Spleen (tissue), 7 donors: ENCODE measurements at regions not wholly inside any gene's neighbourhood (a gene's known extent, or its start where the extent isn't known, plus 50 kb on each side); places are given as distances from the start of the nearest gene placed in this dataset.

Experiments
- CTCF ChIP-seq, 11 experiments: fragments of 200-600 bp in 7 of 11; fragments of 450-650 bp in 4 of 11; sonication (generic) in 4 of 11; IDR thresholded peaks in 8 of 11; conservative IDR thresholded peaks in 3 of 11; 1 replicate in 7 of 11; 2 replicates in 4 of 11; pipeline versions ENCODE4 v1.4.0 to v1.8.0; 2016 to 2021; ENCODE audit warnings: antibody characterized with exemption in 11 of 11, inconsistent platforms in 4 of 11, mild to moderate bottlenecking in 1 of 11
- POLR2A ChIP-seq, 3 donors: fragments of 450-650 bp; IDR thresholded peaks; one replicate each; pipeline ENCODE4 v1.5.1; 2017; ENCODE audit warnings: antibody characterized with exemption in 3 of 3, mild to moderate bottlenecking in 1 of 3
- POLR2AphosphoS5 ChIP-seq, 3 donors: sonication (generic); formaldehyde crosslinking; IDR thresholded peaks; one replicate each; pipeline ENCODE4 v1.5.1; 2017; ENCODE audit warnings: antibody characterized with exemption in 3 of 3
- donor health status: DM: no; HTN: no; CAD: no; lungs with moderate emphysema.
- donor health status: DM: no; HTN: no; CAD: no.
- donor health status: DM: no; HTN: no; CAD: no.

GRCh38 chr7:98761225-98761624, 108.6 kb downstream of the TMEM130 start:
- TF ChIP-seq POLR2A (IDR thresholded peaks at IDR 0.05) (no peak), CTCF (IDR thresholded peaks at IDR 0.05 in 8 of 11, conservative IDR thresholded peaks at IDR 0.05 in 3 of 11) (no peak), POLR2AphosphoS5 (IDR thresholded peaks at IDR 0.05) (no peak)
